NT2/D1 (cell line): ENCODE measurements at regions not wholly inside any gene's neighbourhood (a gene's known extent, or its start where the extent isn't known, plus 50 kb on each side); places are given as distances from the start of the nearest gene placed in this dataset.
"Not testable (repeated sequence)": the region's sequence is repeated elsewhere in the genome, so short reads cannot be mapped to it uniquely, and the experiment has no call there.

ENCODE experiments used
- SUZ12 ChIP-seq: IDR thresholded peaks from 2 replicates; pipeline ENCODE4 v1.6.1; 2011; ENCODE audit not compliant: insufficient read length, insufficient read depth; ENCODE audit errors: extremely low read depth
- YY1 ChIP-seq: IDR thresholded peaks from 2 replicates; pipeline ENCODE4 v1.6.1; 2011; ENCODE audit not compliant: insufficient read length, insufficient read depth
- ZNF274 ChIP-seq: IDR thresholded peaks from 2 replicates; pipeline ENCODE4 v1.6.1; 2011; ENCODE audit warnings: mild to moderate bottlenecking, low read depth, low read length

DNA sequence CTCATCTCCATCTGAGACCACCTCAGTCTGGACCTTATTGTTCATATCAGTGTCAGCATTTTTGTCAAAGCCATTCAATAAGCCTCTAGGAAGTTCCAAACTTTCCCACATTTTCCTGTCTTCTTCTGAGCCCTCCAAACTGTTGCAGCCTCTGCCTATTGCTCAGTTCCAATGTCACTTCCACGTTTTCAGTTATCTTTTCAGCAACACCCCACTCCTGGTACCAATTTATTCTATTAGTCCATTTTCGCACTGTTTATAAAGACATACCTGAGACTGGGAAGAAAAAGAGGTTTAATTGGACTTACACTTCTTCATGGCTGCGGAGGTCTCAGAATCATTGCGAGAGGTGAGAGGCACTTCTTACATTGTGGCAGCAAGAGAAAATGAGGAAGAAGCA, 339.3 kb downstream of the TLL1 start:
- TF ChIP-seq YY1, SUZ12, ZNF274: not testable (repeated sequence)
